ENCODE measurements at regions not wholly inside any gene's neighbourhood (a gene's known extent, or its start where the extent isn't known, plus 50 kb on each side); places are given as distances from the start of the nearest gene placed in this dataset.

DNA sequence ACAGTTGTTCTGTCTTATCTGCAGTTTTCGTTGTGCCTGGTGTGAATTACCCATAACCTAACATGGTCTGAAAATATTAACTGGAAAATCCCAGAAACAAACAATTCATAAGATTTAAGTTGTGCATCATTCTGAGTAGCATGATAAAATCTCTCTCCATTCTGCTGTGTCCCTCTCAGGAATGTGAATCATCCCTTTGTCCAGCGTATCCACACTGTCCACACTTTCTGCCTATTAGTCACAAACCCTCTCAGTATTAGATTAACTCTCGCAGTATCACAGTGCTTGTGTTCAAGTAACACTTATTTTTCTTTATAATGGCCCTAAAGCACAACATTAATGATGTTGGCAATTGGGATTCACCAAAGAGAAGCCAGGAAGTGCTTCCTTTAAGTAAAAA lies 203.2 kb downstream of the CGGBP1 start:
- no peak for TF ChIP-seq ZNF138 (tag by site-specific recombination; IDR thresholded peaks at IDR 0.05; ENCODE audit: borderline replicate concordance)
- TF ChIP-seq ZNF561 (tag by site-specific recombination; IDR thresholded peaks at IDR 0.05; ENCODE audit: borderline replicate concordance) = no peak
- TF ChIP-seq, protein P1, sequence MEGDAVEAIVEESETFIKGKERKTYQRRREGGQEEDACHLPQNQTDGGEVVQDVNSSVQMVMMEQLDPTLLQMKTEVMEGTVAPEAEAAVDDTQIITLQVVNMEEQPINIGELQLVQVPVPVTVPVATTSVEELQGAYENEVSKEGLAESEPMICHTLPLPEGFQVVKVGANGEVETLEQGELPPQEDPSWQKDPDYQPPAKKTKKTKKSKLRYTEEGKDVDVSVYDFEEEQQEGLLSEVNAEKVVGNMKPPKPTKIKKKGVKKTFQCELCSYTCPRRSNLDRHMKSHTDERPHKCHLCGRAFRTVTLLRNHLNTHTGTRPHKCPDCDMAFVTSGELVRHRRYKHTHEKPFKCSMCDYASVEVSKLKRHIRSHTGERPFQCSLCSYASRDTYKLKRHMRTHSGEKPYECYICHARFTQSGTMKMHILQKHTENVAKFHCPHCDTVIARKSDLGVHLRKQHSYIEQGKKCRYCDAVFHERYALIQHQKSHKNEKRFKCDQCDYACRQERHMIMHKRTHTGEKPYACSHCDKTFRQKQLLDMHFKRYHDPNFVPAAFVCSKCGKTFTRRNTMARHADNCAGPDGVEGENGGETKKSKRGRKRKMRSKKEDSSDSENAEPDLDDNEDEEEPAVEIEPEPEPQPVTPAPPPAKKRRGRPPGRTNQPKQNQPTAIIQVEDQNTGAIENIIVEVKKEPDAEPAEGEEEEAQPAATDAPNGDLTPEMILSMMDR (tag by site-specific recombination; IDR thresholded peaks at IDR 0.05) = no peak
- TF ChIP-seq, protein P2, sequence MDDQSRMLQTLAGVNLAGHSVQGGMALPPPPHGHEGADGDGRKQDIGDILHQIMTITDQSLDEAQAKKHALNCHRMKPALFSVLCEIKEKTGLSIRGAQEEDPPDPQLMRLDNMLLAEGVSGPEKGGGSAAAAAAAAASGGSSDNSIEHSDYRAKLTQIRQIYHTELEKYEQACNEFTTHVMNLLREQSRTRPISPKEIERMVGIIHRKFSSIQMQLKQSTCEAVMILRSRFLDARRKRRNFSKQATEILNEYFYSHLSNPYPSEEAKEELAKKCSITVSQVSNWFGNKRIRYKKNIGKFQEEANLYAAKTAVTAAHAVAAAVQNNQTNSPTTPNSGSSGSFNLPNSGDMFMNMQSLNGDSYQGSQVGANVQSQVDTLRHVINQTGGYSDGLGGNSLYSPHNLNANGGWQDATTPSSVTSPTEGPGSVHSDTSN (CRISPR knock-in tag; IDR thresholded peaks at IDR 0.05) = no peak
- TF ChIP-seq, protein P3, sequence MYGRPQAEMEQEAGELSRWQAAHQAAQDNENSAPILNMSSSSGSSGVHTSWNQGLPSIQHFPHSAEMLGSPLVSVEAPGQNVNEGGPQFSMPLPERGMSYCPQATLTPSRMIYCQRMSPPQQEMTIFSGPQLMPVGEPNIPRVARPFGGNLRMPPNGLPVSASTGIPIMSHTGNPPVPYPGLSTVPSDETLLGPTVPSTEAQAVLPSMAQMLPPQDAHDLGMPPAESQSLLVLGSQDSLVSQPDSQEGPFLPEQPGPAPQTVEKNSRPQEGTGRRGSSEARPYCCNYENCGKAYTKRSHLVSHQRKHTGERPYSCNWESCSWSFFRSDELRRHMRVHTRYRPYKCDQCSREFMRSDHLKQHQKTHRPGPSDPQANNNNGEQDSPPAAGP (tag by site-specific recombination; IDR thresholded peaks at IDR 0.05) = no peak
- TF ChIP-seq ZNF274 (IDR thresholded peaks at IDR 0.05; ENCODE audit: low read length) = no peak
- TF ChIP-seq ZNF274 (tag by site-specific recombination; IDR thresholded peaks at IDR 0.05; ENCODE audit: borderline replicate concordance) = no peak

Data from HEK293 (cell line).